ENCODE measurements at regions not wholly inside any gene's neighbourhood (a gene's known extent, or its start where the extent isn't known, plus 50 kb on each side); places are given as distances from the start of the nearest gene placed in this dataset.

- no peak for TF ChIP-seq EGR1 (IDR thresholded peaks at IDR 0.05; ENCODE audit: low read depth in 2 of 2)
- TF ChIP-seq, protein P1, sequence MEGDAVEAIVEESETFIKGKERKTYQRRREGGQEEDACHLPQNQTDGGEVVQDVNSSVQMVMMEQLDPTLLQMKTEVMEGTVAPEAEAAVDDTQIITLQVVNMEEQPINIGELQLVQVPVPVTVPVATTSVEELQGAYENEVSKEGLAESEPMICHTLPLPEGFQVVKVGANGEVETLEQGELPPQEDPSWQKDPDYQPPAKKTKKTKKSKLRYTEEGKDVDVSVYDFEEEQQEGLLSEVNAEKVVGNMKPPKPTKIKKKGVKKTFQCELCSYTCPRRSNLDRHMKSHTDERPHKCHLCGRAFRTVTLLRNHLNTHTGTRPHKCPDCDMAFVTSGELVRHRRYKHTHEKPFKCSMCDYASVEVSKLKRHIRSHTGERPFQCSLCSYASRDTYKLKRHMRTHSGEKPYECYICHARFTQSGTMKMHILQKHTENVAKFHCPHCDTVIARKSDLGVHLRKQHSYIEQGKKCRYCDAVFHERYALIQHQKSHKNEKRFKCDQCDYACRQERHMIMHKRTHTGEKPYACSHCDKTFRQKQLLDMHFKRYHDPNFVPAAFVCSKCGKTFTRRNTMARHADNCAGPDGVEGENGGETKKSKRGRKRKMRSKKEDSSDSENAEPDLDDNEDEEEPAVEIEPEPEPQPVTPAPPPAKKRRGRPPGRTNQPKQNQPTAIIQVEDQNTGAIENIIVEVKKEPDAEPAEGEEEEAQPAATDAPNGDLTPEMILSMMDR (IDR thresholded peaks at IDR 0.05; ENCODE audit: low read depth, low read length, missing input control): no peak
- TF ChIP-seq JUND (IDR thresholded peaks at IDR 0.05): no peak
- no peak for TF ChIP-seq YY1 (IDR thresholded peaks at IDR 0.05)
- no peak for TF ChIP-seq RAD21 (IDR thresholded peaks at IDR 0.05)
- TF ChIP-seq, protein P2, sequence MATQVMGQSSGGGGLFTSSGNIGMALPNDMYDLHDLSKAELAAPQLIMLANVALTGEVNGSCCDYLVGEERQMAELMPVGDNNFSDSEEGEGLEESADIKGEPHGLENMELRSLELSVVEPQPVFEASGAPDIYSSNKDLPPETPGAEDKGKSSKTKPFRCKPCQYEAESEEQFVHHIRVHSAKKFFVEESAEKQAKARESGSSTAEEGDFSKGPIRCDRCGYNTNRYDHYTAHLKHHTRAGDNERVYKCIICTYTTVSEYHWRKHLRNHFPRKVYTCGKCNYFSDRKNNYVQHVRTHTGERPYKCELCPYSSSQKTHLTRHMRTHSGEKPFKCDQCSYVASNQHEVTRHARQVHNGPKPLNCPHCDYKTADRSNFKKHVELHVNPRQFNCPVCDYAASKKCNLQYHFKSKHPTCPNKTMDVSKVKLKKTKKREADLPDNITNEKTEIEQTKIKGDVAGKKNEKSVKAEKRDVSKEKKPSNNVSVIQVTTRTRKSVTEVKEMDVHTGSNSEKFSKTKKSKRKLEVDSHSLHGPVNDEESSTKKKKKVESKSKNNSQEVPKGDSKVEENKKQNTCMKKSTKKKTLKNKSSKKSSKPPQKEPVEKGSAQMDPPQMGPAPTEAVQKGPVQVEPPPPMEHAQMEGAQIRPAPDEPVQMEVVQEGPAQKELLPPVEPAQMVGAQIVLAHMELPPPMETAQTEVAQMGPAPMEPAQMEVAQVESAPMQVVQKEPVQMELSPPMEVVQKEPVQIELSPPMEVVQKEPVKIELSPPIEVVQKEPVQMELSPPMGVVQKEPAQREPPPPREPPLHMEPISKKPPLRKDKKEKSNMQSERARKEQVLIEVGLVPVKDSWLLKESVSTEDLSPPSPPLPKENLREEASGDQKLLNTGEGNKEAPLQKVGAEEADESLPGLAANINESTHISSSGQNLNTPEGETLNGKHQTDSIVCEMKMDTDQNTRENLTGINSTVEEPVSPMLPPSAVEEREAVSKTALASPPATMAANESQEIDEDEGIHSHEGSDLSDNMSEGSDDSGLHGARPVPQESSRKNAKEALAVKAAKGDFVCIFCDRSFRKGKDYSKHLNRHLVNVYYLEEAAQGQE (IDR thresholded peaks at IDR 0.05): no peak
- no peak for TF ChIP-seq NR2F2 (IDR thresholded peaks at IDR 0.05)
- TF ChIP-seq FOXA1 (IDR thresholded peaks at IDR 0.05): no peak
- TF ChIP-seq, protein P3, sequence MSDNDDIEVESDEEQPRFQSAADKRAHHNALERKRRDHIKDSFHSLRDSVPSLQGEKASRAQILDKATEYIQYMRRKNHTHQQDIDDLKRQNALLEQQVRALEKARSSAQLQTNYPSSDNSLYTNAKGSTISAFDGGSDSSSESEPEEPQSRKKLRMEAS (IDR thresholded peaks at IDR 0.05): no peak
- TF ChIP-seq TAF1 (conservative IDR thresholded peaks at IDR 0.05): no peak
- TF ChIP-seq FOXA2 (IDR thresholded peaks at IDR 0.05): no peak
- TF ChIP-seq GABPA (IDR thresholded peaks at IDR 0.05 in 1 of 2, conservative IDR thresholded peaks at IDR 0.05 in 1 of 2): no peak
These were observed 283.7 kb upstream of the ID2 start for GRCh38 chr2:8398040-8398668.
